GM18858 (cell line): ENCODE measurements at regions not wholly inside any gene's neighbourhood (a gene's known extent, or its start where the extent isn't known, plus 50 kb on each side); places are given as distances from the start of the nearest gene placed in this dataset.

Source experiments
- ATAC-seq: cut with Tn5 transposase; IDR thresholded peaks from one replicate; pipeline ENCODE4 v1.9.1; 2021; ENCODE audit not compliant: unreplicated experiment

- ATAC-seq = no peak
Measured at GRCh38 chrX:137483554-137483953, 82.4 kb upstream of the ZIC3 start.

- ATAC-seq = no peak
Measured at GRCh38 chrX:137482136-137482535, 83.8 kb upstream of the ZIC3 start.

- no peak for ATAC-seq
Measured at GRCh38 chrX:137479386-137479785, 86.5 kb upstream of the ZIC3 start.

- no peak for ATAC-seq
Measured at GRCh38 chrX:137441711-137442110, 124.2 kb upstream of the ZIC3 start.

- no peak for ATAC-seq
Measured at GRCh38 chrX:137432609-137433008, 133.3 kb upstream of the ZIC3 start.

GRCh38 chrX:137431693-137432488, 134.0 kb upstream of the ZIC3 start:
- ATAC-seq = no peak

GRCh38 chrX:137430984-137431475, 134.9 kb upstream of the ZIC3 start:
- ATAC-seq = no peak

GRCh38 chrX:137430301-137430700, 135.6 kb upstream of the ZIC3 start:
- no peak for ATAC-seq

GRCh38 chrX:137428766-137429591, 136.9 kb upstream of the ZIC3 start:
- no peak for ATAC-seq

- no peak for ATAC-seq
Measured at GRCh38 chrX:137428221-137428661, 137.7 kb upstream of the ZIC3 start.

GRCh38 chrX:137427816-137428215, 138.1 kb upstream of the ZIC3 start:
- ATAC-seq = no peak

- no peak for ATAC-seq
Measured at GRCh38 chrX:137427426-137427778, 138.5 kb upstream of the ZIC3 start.

- no peak for ATAC-seq
Measured at GRCh38 chrX:137426695-137427425, 139.1 kb upstream of the ZIC3 start.

GRCh38 chrX:137425986-137426385, 139.9 kb upstream of the ZIC3 start:
- no peak for ATAC-seq

- no peak for ATAC-seq
Measured at GRCh38 chrX:137425273-137425902, 140.5 kb upstream of the ZIC3 start.

GRCh38 chrX:137424679-137425078, 141.2 kb upstream of the ZIC3 start:
- ATAC-seq = no peak

GRCh38 chrX:137423241-137423640, 142.7 kb upstream of the ZIC3 start:
- no peak for ATAC-seq

- no peak for ATAC-seq
Measured at GRCh38 chrX:137418086-137418485, 147.8 kb upstream of the ZIC3 start.

GRCh38 chrX:137413190-137413589, 152.7 kb upstream of the ZIC3 start:
- ATAC-seq = no peak

GRCh38 chrX:137405449-137406140, 160.3 kb upstream of the ZIC3 start:
- no peak for ATAC-seq
